ENCODE measurements at regions not wholly inside any gene's neighbourhood (a gene's known extent, or its start where the extent isn't known, plus 50 kb on each side); places are given as distances from the start of the nearest gene placed in this dataset.
"Not testable (repeated sequence)": the region's sequence is repeated elsewhere in the genome, so short reads cannot be mapped to it uniquely, and the experiment has no call there.

DNA sequence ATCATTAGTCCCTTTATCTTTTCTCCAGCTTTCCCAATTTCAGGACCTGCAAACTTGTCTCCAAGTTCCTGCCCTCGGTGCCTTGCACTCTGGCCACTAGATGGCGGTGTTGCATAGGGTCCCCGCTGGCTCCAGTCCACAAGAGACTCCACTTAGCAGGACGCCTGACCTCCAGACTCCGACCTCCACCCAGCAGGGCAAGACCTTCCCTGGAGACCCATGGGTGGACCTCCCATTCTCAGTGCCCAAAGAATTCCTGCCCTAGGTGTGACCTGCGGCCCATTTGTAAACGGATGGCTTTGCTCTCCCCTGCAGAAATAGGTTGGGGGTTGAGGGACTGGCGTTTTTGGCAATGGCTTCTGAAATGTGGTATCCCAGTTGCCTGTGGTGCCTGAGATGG lies 82.6 kb downstream of the LSM3 start:
- Histone ChIP-seq H3K4me3 (ENCODE audit: low read depth in 1 of 2, low read length in 2 of 2) (no peak overlapping the region), H3K36me3 (ENCODE audit: control insufficient read depth in 2 of 2, insufficient read depth in 2 of 2, low read length in 1 of 2) (no peaks in the 10 kb centered on the region), H3K4me1 (ENCODE audit: control insufficient read depth in 2 of 2, insufficient read depth in 2 of 2, low read length in 1 of 2) (peaks cover 0 to 4% of the 10 kb centered on the region in 2 donors), H3K27ac (ENCODE audit: low read depth in 2 of 2, low read length in 1 of 2) (no peak overlapping the region), H3K9me3 (ENCODE audit: control insufficient read depth in 2 of 2, insufficient read depth in 1 of 2, low read depth in 1 of 2, low read length in 1 of 2) (no peaks in the 10 kb centered on the region), H3K27me3 (ENCODE audit: control insufficient read depth in 1 of 2, insufficient read depth in 2 of 2, low read length in 2 of 2) (no peaks in the 10 kb centered on the region)
- WGBS, 2 donors = 16 to 18% methylated on average over 8 of the region's 8 CpGs

DNA sequence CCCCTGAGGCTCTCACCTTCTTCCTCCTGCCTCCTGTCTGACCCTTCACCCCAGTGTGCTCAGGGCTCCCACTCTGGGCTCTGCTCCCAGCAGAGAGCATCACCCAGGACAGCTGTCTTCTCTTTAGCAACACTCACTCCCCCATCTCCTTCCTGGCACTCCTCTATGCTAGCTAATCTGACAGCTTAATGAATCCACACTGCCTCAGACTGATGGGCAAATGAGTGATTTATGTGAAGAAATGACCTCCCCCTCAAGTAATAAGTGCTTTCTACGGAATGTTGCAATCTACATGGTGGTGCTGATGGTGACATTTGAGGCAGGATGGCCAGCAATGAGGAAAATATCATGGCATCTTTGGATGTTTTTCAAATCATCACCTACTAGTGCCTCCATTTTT lies 83.6 kb downstream of the LSM3 start:
- peaks cover 0 to 4% of the 10 kb centered on the region in 2 donors for H3K4me1 ChIP-seq (ENCODE audit: control insufficient read depth in 2 of 2, insufficient read depth in 2 of 2, low read length in 1 of 2)
- H3K9me3 ChIP-seq (ENCODE audit: control insufficient read depth in 2 of 2, insufficient read depth in 1 of 2, low read depth in 1 of 2, low read length in 1 of 2) = no peaks in the 10 kb centered on the region
- 83 to 91% methylated on average over 1 of the region's 1 CpG for WGBS, 2 donors
- H3K27me3 ChIP-seq (ENCODE audit: control insufficient read depth in 1 of 2, insufficient read depth in 2 of 2, low read length in 2 of 2) = no peaks in the 10 kb centered on the region
- H3K27ac ChIP-seq (ENCODE audit: low read depth in 2 of 2, low read length in 1 of 2) = no peak overlapping the region
- H3K4me3 ChIP-seq (ENCODE audit: low read depth in 1 of 2, low read length in 2 of 2) = no peak overlapping the region
- no peaks in the 10 kb centered on the region for H3K36me3 ChIP-seq (ENCODE audit: control insufficient read depth in 2 of 2, insufficient read depth in 2 of 2, low read length in 1 of 2)

DNA sequence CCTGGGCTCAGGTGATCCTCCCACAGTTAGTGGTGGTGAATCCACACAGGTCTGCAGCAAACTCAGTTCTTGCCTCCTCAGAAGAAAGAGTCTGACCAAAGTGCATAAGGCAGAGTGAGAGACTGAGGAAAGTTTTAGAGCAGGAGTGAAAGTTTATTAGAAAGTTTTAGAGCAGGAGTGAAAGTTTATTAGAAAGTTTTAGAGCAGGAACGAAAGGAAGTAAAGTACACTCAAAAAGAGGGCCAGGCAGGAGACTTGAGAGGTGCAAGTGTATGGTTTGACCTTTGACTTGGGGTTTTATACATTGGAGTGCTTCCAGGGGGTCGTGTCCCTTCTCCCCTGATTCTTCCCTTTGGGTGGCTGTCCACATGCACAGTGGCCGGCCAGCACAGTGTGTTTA lies 84.2 kb downstream of the LSM3 start:
- WGBS, 2 donors = 60 to 80% methylated on average over 2 to 3 of the region's 3 CpGs
- Histone ChIP-seq H3K36me3 (ENCODE audit: control insufficient read depth in 2 of 2, insufficient read depth in 2 of 2, low read length in 1 of 2) (no peaks in the 10 kb centered on the region), H3K9me3 (ENCODE audit: control insufficient read depth in 2 of 2, insufficient read depth in 1 of 2, low read depth in 1 of 2, low read length in 1 of 2) (no peaks in the 10 kb centered on the region), H3K27ac (ENCODE audit: low read depth in 2 of 2, low read length in 1 of 2) (no peak overlapping the region), H3K27me3 (ENCODE audit: control insufficient read depth in 1 of 2, insufficient read depth in 2 of 2, low read length in 2 of 2) (no peaks in the 10 kb centered on the region), H3K4me1 (ENCODE audit: control insufficient read depth in 2 of 2, insufficient read depth in 2 of 2, low read length in 1 of 2) (peaks cover 0 to 4% of the 10 kb centered on the region in 2 donors), H3K4me3 (ENCODE audit: low read depth in 1 of 2, low read length in 2 of 2) (no peak overlapping the region)

DNA sequence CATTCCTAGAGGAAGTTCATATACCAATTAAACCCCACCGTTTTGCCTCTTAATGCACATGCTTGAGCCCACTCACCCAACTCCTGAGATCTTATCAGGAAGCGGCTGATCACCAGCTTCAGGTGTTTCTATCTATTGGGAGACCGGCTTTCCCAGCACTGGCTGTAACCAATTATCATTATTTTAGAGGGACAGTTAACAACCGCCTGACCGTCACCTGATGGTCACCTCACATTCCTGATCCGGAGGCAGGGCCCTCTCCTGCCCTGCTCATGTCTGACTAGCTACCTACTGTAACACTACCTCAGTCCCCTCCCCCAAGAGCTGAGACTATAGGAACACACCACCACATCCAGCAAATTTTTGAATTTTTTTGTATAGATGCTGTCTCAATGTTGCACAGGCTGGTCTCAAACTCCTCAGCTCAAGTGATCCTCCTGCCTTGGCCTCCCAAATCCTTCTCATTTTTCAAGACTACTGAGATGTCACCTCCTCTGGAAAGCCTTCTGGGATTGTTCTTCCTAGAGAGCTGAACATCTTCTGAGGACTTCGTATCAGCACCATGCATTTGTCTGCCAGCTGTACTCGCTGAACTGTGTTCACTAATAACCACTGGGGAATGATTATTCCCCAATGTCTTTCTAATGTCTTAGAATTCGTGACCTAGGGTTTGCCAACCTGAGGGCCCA lies 84.8 kb downstream of the LSM3 start:
- Histone ChIP-seq H3K27me3 (ENCODE audit: control insufficient read depth in 1 of 2, insufficient read depth in 2 of 2, low read length in 2 of 2) (no peaks in the 10 kb centered on the region), H3K9me3 (ENCODE audit: control insufficient read depth in 2 of 2, insufficient read depth in 1 of 2, low read depth in 1 of 2, low read length in 1 of 2) (peaks cover 0 to 3% of the 10 kb centered on the region in 2 donors), H3K4me3 (ENCODE audit: low read depth in 1 of 2, low read length in 2 of 2) (no peak overlapping the region), H3K4me1 (ENCODE audit: control insufficient read depth in 2 of 2, insufficient read depth in 2 of 2, low read length in 1 of 2) (peaks cover 0 to 4% of the 10 kb centered on the region in 2 donors), H3K27ac (ENCODE audit: low read depth in 2 of 2, low read length in 1 of 2) (no peak overlapping the region), H3K36me3 (ENCODE audit: control insufficient read depth in 2 of 2, insufficient read depth in 2 of 2, low read length in 1 of 2) (no peaks in the 10 kb centered on the region)
- WGBS, 2 donors = 90 to 93% methylated on average over 9 of the region's 9 CpGs

DNA sequence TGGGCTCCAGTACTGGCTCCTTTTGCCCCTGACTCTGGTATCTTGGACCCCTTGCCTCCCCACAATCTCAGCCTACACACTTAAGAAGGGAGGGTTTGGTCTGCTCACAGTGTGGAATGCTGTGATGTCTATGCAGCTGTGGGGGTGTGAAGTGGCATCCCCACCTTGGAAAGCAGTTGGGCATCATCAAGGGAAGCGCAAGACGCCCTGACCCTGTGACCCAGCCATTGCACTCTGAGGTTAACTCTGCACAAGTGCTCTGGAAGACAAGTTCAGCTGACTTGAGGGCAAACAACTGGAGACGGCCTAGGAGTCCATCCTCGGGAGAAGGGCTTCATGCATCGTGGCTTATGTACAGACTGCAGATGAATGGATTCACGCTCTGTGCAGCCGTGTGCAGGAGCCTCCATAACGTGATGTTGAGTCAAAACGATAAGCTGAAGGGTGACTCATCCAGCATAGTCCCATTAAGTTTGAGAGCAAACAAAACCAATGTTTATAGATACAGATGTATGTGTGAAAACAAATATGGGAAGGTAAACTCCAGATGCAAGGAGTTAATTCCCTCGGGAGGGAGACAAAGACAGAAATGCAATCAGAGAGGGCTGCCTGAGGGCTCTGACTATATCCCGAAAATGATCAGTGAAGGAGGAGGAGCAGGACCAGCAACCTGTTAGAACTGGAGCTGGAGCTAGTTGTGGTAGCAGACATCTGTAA lies 86.8 kb downstream of the LSM3 start:
- Histone ChIP-seq H3K27me3 (ENCODE audit: control insufficient read depth in 1 of 2, insufficient read depth in 2 of 2, low read length in 2 of 2) (no peaks in the 10 kb centered on the region), H3K27ac (ENCODE audit: low read depth in 2 of 2, low read length in 1 of 2) (no peak overlapping the region), H3K9me3 (ENCODE audit: control insufficient read depth in 2 of 2, insufficient read depth in 1 of 2, low read depth in 1 of 2, low read length in 1 of 2) (peaks cover 0 to 6% of the 10 kb centered on the region in 2 donors), H3K4me1 (ENCODE audit: control insufficient read depth in 2 of 2, insufficient read depth in 2 of 2, low read length in 1 of 2) (peaks cover 0 to 4% of the 10 kb centered on the region in 2 donors), H3K36me3 (ENCODE audit: control insufficient read depth in 2 of 2, insufficient read depth in 2 of 2, low read length in 1 of 2) (no peaks in the 10 kb centered on the region), H3K4me3 (ENCODE audit: low read depth in 1 of 2, low read length in 2 of 2) (no peak overlapping the region)
- 40 to 53% methylated on average over 11 of the region's 11 CpGs for WGBS, 2 donors

DNA sequence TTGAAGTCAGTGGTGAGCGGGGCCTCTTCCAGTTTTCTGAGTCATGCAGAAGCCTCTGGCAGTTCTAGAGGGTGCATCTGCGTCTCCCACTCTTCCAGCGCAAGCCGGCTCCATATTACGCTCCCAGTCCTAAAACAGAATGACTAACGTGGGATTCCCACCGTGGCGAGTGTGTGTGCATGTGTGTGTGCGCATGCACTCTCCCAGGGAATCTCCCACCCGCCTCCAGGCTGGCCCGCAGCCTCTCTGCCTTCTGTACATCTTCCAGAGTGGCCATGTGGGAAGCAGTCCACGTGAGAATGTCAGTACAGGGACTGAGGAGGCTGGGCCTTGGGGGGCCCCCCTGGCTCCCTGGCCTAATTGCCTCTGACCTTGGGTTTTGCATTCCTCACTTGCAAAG lies 87.7 kb downstream of the LSM3 start:
- Histone ChIP-seq H3K27ac (ENCODE audit: low read depth in 2 of 2, low read length in 1 of 2) (no peak overlapping the region), H3K9me3 (ENCODE audit: control insufficient read depth in 2 of 2, insufficient read depth in 1 of 2, low read depth in 1 of 2, low read length in 1 of 2) (peaks cover 0 to 6% of the 10 kb centered on the region in 2 donors), H3K4me3 (ENCODE audit: low read depth in 1 of 2, low read length in 2 of 2) (no peak overlapping the region), H3K36me3 (ENCODE audit: control insufficient read depth in 2 of 2, insufficient read depth in 2 of 2, low read length in 1 of 2) (no peaks in the 10 kb centered on the region), H3K4me1 (ENCODE audit: control insufficient read depth in 2 of 2, insufficient read depth in 2 of 2, low read length in 1 of 2) (peaks cover 0 to 4% of the 10 kb centered on the region in 2 donors), H3K27me3 (ENCODE audit: control insufficient read depth in 1 of 2, insufficient read depth in 2 of 2, low read length in 2 of 2) (no peaks in the 10 kb centered on the region)
- WGBS, 2 donors = 65 to 71% methylated on average over 12 of the region's 12 CpGs

DNA sequence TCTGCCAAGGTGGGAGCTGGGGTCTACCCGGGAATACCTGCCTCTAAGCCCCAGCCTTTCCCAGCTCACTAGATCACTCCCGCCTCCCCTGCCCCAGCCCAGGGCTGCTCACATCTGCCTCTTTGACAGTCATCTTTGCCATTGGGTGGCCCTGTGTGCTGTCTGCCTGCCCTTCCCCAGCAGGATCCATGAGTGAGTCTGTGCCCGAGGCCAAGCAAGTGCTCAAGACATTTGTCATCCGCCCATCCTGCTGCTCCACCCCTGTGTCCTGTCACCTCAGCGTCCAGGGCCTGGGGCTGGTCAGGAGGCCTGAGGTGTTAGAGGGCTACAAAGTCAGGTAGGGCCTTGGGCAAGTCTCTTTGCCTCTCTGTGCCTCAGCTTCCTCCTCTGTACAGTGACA lies 89.4 kb downstream of the LSM3 start:
- no peaks in the 10 kb centered on the region for H3K36me3 ChIP-seq (ENCODE audit: control insufficient read depth in 2 of 2, insufficient read depth in 2 of 2, low read length in 1 of 2)
- 73 to 80% methylated on average over 5 of the region's 5 CpGs for WGBS, 2 donors
- H3K27ac ChIP-seq (ENCODE audit: low read depth in 2 of 2, low read length in 1 of 2) = no peak overlapping the region
- no peaks in the 10 kb centered on the region for H3K27me3 ChIP-seq (ENCODE audit: control insufficient read depth in 1 of 2, insufficient read depth in 2 of 2, low read length in 2 of 2)
- H3K4me1 ChIP-seq (ENCODE audit: control insufficient read depth in 2 of 2, insufficient read depth in 2 of 2, low read length in 1 of 2) = peaks cover 0 to 4% of the 10 kb centered on the region in 2 donors
- H3K9me3 ChIP-seq (ENCODE audit: control insufficient read depth in 2 of 2, insufficient read depth in 1 of 2, low read depth in 1 of 2, low read length in 1 of 2) = peaks cover 0 to 6% of the 10 kb centered on the region in 2 donors
- H3K4me3 ChIP-seq (ENCODE audit: low read depth in 1 of 2, low read length in 2 of 2) = no peak overlapping the region

DNA sequence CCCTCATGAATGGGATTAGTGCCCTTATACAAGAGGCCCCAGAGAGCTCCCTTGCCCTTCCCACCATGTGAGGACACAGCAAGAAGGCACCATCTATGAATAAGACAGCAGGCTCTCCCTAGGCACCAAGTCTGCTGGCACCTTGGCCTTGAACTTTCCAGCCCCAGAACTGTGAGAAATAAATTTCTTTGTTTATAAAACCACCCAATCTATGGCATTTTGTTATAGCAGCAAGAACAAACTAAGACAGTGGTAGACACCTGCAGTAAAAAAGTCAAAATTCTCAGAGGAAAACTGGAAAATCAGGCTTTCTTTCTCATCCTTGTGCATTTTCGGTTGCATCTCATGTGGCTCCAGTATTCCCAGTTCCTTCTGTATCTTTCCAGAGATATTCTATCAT lies 90.3 kb downstream of the LSM3 start:
- Histone ChIP-seq H3K4me1 (ENCODE audit: control insufficient read depth in 2 of 2, insufficient read depth in 2 of 2, low read length in 1 of 2) (peaks cover 0 to 4% of the 10 kb centered on the region in 2 donors), H3K36me3 (ENCODE audit: control insufficient read depth in 2 of 2, insufficient read depth in 2 of 2, low read length in 1 of 2) (no peaks in the 10 kb centered on the region), H3K9me3 (ENCODE audit: control insufficient read depth in 2 of 2, insufficient read depth in 1 of 2, low read depth in 1 of 2, low read length in 1 of 2) (peaks cover 0 to 6% of the 10 kb centered on the region in 2 donors), H3K4me3 (ENCODE audit: low read depth in 1 of 2, low read length in 2 of 2) (no peak overlapping the region), H3K27me3 (ENCODE audit: control insufficient read depth in 1 of 2, insufficient read depth in 2 of 2, low read length in 2 of 2) (no peaks in the 10 kb centered on the region), H3K27ac (ENCODE audit: low read depth in 2 of 2, low read length in 1 of 2) (no peak overlapping the region)
- WGBS, 2 donors = 93 to 96% methylated on average over 1 of the region's 1 CpG

DNA sequence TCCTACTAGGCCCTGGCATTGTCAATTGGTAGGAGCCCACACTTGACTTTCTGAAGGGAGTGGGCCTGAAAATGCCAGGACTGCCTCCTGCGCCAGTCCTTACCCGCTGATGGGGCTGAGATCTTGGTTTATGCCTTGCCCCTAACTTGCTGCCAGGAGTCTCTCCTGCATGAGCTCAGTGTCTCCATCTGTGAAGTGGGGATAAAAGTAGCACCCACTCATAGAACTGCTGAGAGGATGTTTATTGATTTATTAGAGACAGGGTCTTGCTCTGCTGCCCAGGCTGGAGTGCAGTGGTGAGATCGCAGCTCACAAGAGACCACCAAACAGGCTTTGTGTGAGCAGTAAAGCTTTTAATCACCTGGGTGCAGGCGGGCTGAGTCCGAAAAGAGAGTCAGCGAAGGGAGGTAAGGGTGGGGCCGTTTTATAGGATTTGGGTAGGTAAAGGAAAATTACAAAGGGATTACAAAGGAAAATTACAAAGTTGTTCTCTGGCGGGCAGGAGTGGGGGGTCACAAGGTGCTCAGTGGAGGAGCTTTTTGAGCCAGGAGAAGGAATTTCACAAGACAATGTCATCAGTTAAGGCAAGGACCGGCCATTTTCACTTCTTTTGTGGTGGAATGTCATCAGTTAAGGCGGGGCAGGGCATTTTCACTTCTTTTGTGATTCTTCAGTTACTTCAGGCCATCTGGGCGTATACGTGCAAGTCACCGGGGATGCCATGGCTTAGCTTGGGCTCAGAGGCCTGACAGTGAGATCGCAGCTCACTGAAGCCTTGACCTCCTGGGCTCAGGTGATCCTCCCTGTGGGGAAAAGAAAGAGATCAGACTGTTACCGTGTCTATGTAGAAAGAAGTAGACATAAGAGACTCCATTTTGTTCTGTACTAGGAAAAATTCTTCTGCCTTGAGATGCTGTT lies 93.7 kb downstream of the LSM3 start:
- not testable (repeated sequence) for H3K4me1 ChIP-seq (ENCODE audit: control insufficient read depth in 2 of 2, insufficient read depth in 2 of 2, low read length in 1 of 2); H3K4me3 ChIP-seq (ENCODE audit: low read depth in 1 of 2, low read length in 2 of 2); H3K36me3 ChIP-seq (ENCODE audit: control insufficient read depth in 2 of 2, insufficient read depth in 2 of 2, low read length in 1 of 2); H3K9me3 ChIP-seq (ENCODE audit: control insufficient read depth in 2 of 2, insufficient read depth in 1 of 2, low read depth in 1 of 2, low read length in 1 of 2); H3K27me3 ChIP-seq (ENCODE audit: control insufficient read depth in 1 of 2, insufficient read depth in 2 of 2, low read length in 2 of 2); H3K27ac ChIP-seq (ENCODE audit: low read depth in 2 of 2, low read length in 1 of 2)
- 82 to 87% methylated on average over 14 of the region's 15 CpGs for WGBS, 2 donors
